ENCODE measurements at regions not wholly inside any gene's neighbourhood (a gene's known extent, or its start where the extent isn't known, plus 50 kb on each side); places are given as distances from the start of the nearest gene placed in this dataset.

DNA sequence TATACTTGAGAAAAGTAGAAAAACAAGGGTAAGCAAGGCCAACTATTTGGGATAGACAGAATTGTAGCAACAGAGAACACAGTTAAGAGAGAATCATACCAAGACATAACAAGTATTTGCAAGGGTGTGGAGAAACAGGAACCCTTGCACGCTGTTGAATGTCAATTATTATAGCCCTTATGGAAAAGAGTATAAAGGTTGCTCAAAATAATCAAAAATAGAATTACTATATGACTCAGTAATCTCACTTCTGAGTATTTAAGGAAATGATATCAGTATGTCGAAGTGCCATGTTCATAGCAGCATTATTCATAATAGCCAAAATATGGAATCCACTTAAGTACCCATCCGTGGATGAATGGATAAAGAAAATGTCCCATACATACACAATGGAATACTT lies 193.3 kb downstream of the PHLDA1 start:
- H2AFZ ChIP-seq (ENCODE audit: low read depth, low read length) = no peak overlapping the region

DNA sequence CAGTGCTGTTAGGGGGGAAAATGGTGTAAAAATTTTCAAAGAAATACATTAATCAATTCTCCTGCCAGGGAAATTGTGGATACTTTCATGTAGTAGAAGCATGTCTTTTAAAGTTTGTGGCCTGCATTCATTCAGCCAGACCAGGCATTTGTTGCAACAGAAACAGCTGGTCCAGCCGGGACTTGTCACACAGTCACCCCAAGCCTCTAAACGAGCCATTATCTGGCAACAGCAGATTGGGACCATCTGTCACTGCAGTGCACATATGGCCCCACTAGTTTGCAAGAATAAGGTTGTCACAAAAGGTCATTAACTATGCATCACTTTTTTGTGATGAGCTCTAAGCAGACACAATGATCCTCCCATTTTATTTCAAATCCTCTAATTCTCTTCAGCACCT lies 193.9 kb downstream of the PHLDA1 start:
- no peak overlapping the region for H3K27ac ChIP-seq (ENCODE audit: low read length)
- H3K9me2 ChIP-seq (ENCODE audit: insufficient read depth, low read length) = no peaks in the 10 kb centered on the region
- H4K20me1 ChIP-seq (ENCODE audit: insufficient read depth) = no peaks in the 10 kb centered on the region
- H3K36me3 ChIP-seq (ENCODE audit: insufficient read depth, low read length) = no peaks in the 10 kb centered on the region
- no peaks in the 10 kb centered on the region for H3K27me3 ChIP-seq (ENCODE audit: insufficient read depth, low read depth, low read length)
- no peak overlapping the region for H2AFZ ChIP-seq (ENCODE audit: low read depth, low read length)
- no peak overlapping the region for H3K4me3 ChIP-seq (ENCODE audit: low read length)
- H3K9me3 ChIP-seq (ENCODE audit: low read length) = no peaks in the 10 kb centered on the region
- H3F3A ChIP-seq (ENCODE audit: insufficient read depth, low read length, poor library complexity, severe bottlenecking) = no peaks in the 10 kb centered on the region
- H3K9ac ChIP-seq (ENCODE audit: low read length) = no peak overlapping the region
- TF ChIP-seq RAD21 (conservative IDR thresholded peaks at IDR 0.05) = no peak
- TF ChIP-seq, protein P1, sequence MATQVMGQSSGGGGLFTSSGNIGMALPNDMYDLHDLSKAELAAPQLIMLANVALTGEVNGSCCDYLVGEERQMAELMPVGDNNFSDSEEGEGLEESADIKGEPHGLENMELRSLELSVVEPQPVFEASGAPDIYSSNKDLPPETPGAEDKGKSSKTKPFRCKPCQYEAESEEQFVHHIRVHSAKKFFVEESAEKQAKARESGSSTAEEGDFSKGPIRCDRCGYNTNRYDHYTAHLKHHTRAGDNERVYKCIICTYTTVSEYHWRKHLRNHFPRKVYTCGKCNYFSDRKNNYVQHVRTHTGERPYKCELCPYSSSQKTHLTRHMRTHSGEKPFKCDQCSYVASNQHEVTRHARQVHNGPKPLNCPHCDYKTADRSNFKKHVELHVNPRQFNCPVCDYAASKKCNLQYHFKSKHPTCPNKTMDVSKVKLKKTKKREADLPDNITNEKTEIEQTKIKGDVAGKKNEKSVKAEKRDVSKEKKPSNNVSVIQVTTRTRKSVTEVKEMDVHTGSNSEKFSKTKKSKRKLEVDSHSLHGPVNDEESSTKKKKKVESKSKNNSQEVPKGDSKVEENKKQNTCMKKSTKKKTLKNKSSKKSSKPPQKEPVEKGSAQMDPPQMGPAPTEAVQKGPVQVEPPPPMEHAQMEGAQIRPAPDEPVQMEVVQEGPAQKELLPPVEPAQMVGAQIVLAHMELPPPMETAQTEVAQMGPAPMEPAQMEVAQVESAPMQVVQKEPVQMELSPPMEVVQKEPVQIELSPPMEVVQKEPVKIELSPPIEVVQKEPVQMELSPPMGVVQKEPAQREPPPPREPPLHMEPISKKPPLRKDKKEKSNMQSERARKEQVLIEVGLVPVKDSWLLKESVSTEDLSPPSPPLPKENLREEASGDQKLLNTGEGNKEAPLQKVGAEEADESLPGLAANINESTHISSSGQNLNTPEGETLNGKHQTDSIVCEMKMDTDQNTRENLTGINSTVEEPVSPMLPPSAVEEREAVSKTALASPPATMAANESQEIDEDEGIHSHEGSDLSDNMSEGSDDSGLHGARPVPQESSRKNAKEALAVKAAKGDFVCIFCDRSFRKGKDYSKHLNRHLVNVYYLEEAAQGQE (IDR thresholded peaks at IDR 0.05; ENCODE audit: borderline replicate concordance) = no peak
- H3K79me2 ChIP-seq (replicated peaks; ENCODE audit: insufficient read depth, low read length) = no peaks in the 10 kb centered on the region
- no peak overlapping the region for H3K4me2 ChIP-seq (ENCODE audit: low read length)

More for the DNA sequence above, 193.3 kb downstream of the PHLDA1 start:
- Histone ChIP-seq H3K4me2 (ENCODE audit: low read length) (no peak overlapping the region), H3K27me3 (ENCODE audit: insufficient read depth, low read depth, low read length) (no peaks in the 10 kb centered on the region), H3K9me2 (ENCODE audit: insufficient read depth, low read length) (no peaks in the 10 kb centered on the region), H3K9me3 (ENCODE audit: low read length) (no peaks in the 10 kb centered on the region), H3K79me2 (replicated peaks; ENCODE audit: insufficient read depth, low read length) (no peaks in the 10 kb centered on the region), H3F3A (ENCODE audit: insufficient read depth, low read length, poor library complexity, severe bottlenecking) (no peaks in the 10 kb centered on the region), H3K27ac (ENCODE audit: low read length) (no peak overlapping the region), H3K4me3 (ENCODE audit: low read length) (no peak overlapping the region), H4K20me1 (ENCODE audit: insufficient read depth) (no peaks in the 10 kb centered on the region), H3K36me3 (ENCODE audit: insufficient read depth, low read length) (no peaks in the 10 kb centered on the region), H3K9ac (ENCODE audit: low read length) (no peak overlapping the region)
- TF ChIP-seq, protein P2, sequence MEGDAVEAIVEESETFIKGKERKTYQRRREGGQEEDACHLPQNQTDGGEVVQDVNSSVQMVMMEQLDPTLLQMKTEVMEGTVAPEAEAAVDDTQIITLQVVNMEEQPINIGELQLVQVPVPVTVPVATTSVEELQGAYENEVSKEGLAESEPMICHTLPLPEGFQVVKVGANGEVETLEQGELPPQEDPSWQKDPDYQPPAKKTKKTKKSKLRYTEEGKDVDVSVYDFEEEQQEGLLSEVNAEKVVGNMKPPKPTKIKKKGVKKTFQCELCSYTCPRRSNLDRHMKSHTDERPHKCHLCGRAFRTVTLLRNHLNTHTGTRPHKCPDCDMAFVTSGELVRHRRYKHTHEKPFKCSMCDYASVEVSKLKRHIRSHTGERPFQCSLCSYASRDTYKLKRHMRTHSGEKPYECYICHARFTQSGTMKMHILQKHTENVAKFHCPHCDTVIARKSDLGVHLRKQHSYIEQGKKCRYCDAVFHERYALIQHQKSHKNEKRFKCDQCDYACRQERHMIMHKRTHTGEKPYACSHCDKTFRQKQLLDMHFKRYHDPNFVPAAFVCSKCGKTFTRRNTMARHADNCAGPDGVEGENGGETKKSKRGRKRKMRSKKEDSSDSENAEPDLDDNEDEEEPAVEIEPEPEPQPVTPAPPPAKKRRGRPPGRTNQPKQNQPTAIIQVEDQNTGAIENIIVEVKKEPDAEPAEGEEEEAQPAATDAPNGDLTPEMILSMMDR (IDR thresholded peaks at IDR 0.05; ENCODE audit: poor library complexity, severe bottlenecking) = no peak
- TF ChIP-seq TAF1 (IDR thresholded peaks at IDR 0.05; ENCODE audit: low read depth) = no peak
- TF ChIP-seq POLR2AphosphoS5 (IDR thresholded peaks at IDR 0.05) = no peak
- no peak for TF ChIP-seq MXI1 (conservative IDR thresholded peaks at IDR 0.05; ENCODE audit: poor library complexity, severe bottlenecking)

DNA sequence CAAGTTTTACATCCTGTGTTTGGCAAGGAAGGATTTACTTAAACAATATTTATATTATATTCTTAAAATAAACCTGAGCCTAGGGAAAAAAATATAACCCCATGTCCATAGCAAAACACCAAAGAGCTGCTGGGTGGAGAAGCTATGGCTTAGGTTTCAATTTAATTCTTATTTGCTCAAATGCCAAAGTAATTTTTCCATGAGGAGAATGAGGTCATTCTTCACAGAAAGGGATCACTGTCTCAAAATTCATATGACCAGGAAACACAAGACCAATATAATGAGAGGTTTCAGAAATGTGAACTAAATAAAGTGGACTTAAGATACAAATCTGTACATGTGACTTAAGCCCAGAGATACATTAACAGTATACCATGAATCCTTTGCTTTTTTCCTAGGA lies 195.0 kb downstream of the PHLDA1 start:
- H3K36me3 ChIP-seq (ENCODE audit: insufficient read depth, low read length) = no peaks in the 10 kb centered on the region
- no peaks in the 10 kb centered on the region for H3F3A ChIP-seq (ENCODE audit: insufficient read depth, low read length, poor library complexity, severe bottlenecking)
- no peak overlapping the region for H3K27ac ChIP-seq (ENCODE audit: low read length)
- no peak overlapping the region for H3K4me2 ChIP-seq (ENCODE audit: low read length)
- H3K27me3 ChIP-seq (ENCODE audit: insufficient read depth, low read depth, low read length) = no peaks in the 10 kb centered on the region
- TF ChIP-seq, protein P1 (IDR thresholded peaks at IDR 0.05; ENCODE audit: borderline replicate concordance) = no peak
- TF ChIP-seq RAD21 (conservative IDR thresholded peaks at IDR 0.05) (no peak), TAF1 (IDR thresholded peaks at IDR 0.05; ENCODE audit: low read depth) (no peak), SMC3 (conservative IDR thresholded peaks at IDR 0.05; ENCODE audit: poor library complexity) (no peak), POLR2AphosphoS5 (IDR thresholded peaks at IDR 0.05) (no peak), EP300 (conservative IDR thresholded peaks at IDR 0.05; ENCODE audit: poor library complexity, severe bottlenecking) (no peak), EZH2 (IDR thresholded peaks at IDR 0.05; ENCODE audit: borderline replicate concordance, insufficient read depth, low read length, poor library complexity, severe bottlenecking) (no peak), MXI1 (conservative IDR thresholded peaks at IDR 0.05; ENCODE audit: poor library complexity, severe bottlenecking) (no peak)
- TF ChIP-seq, protein P2 (IDR thresholded peaks at IDR 0.05; ENCODE audit: poor library complexity, severe bottlenecking) = no peak
- no peaks in the 10 kb centered on the region for H4K20me1 ChIP-seq (ENCODE audit: insufficient read depth)
- no peaks in the 10 kb centered on the region for H3K9me3 ChIP-seq (ENCODE audit: low read length)
- H3K79me2 ChIP-seq (replicated peaks; ENCODE audit: insufficient read depth, low read length) = no peaks in the 10 kb centered on the region
- no peak overlapping the region for H3K9ac ChIP-seq (ENCODE audit: low read length)
- no peak overlapping the region for H2AFZ ChIP-seq (ENCODE audit: low read depth, low read length)
- H3K4me3 ChIP-seq (ENCODE audit: low read length) = no peak overlapping the region
- H3K9me2 ChIP-seq (ENCODE audit: insufficient read depth, low read length) = no peaks in the 10 kb centered on the region

Data from neural cell (in vitro differentiated cells).